Posterior vena cava (tissue), 2 donors: ENCODE measurements at regions not wholly inside any gene's neighbourhood (a gene's known extent, or its start where the extent isn't known, plus 50 kb on each side); places are given as distances from the start of the nearest gene placed in this dataset.
"Not testable (repeated sequence)": the region's sequence is repeated elsewhere in the genome, so short reads cannot be mapped to it uniquely, and the experiment has no call there.

ENCODE experiments used
- DNase-seq: peaks from one replicate; pipeline ENCODE4 v3.0.0-alpha.2; 2020; ENCODE audit warnings: low spot score
- intact Hi-C, 2 donors: fragments of 100-400 bp; cut with DNase I; formaldehyde crosslinking; loops; one replicate each; pipeline versions ENCODE4 v1.14.1 to v1.14.2; 2022 to 2023
- donor health status: DM: yes; HTN: yes; CAD: no.
- donor health status: DM: yes; HTN: yes; CAD: no.

DNA sequence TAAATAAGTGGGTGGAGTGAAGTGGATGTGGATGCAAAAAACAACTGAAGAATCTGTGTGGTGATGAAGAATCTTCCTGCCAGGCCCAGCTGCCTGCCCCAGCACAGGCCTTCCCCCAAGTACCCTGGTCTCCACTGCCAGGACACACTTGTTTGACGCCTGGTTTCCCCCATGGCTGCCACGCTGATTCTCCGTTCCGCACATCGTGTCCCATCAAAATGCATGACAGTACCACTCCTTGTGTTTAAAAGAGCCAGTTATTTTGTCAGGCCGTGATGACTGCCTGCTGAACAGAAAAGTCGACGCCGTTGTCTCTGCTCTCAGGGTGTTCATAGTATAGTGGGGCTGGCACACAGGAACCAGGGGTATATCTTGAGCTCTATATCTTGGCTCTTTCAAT is 50.3 kb upstream of the KYNU start:
- intact Hi-C loops: no loop called here
- peak; percentile 65 for DNase-seq

DNA sequence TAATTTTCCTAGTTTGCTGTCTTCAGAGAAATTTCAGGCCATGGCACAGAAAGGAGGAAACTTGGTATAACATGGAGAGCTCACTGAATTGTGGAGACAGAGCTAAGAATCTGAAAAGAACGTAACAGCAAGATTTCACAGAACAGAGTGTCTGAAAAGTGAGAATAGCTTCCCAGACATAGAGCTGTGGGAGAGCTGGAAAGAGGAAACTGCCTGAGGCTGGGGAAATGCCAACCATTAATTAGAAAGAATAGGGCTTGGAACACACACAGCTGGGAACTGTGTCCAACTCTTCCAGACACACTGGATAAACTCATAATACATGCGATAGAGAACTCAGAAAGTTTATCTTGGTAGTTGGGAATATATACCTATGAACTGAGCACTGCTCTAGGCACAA is 51.6 kb upstream of the KYNU start:
- intact Hi-C loops: no loop called here
- DNase-seq: no peak

DNA sequence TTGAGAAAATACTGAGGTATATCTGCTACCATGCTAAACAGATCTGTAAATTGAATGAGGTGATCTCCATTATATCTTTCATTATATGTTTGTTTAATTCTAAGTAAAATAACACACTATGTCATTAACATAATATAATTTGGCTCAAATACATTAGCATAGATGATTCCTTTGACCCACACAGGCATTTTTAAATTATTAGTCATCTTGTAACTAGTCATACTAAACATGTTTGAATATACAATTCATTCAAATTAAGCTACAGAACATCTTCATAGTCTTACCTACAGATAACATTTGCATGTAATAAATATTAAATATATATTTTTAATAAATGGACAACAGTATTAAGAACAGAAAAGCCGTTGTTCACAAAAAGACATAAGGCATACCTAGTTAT is 52.7 kb upstream of the KYNU start:
- DNase-seq: no peak
- intact Hi-C loops: no loop called here

DNA sequence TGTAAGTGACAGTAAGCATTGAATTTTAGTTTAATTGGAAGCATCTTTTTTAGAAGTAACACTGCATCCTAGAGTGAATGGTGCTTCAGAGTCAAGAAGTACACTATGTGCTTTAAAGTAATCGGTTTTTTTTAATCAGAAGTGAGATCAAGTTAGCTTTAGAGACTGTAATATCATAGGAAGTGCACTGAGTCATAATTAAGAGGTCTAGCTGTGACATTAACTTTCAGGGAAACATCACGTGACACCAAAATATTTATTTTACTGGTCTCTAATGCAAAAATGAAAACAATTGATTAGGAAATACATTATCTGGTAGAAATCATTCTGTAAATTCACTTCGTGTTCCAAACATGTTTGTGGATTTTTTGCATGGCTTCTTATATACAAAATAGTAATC is 55.3 kb upstream of the KYNU start:
- DNase-seq: no peak
- intact Hi-C loops: no loop called here

DNA sequence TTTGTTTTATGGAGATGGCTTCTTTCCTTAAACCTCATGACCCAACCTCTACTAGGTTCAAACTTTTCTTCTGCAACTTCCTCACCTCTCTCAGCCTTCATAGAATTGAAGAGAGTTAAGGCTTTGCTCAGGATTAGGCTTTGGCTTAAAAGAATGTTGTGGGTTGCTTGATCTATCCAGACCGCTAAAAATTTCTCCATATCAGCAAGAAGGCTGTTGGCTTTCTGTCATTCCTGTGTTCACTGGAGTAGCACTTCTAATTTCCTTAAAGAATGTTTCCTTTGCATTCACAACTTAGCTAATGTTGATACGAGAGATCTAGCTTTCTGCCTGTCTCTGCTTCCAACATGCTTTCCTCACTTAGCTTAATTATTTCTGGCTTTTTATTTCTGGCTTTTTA is 58.1 kb upstream of the KYNU start:
- no peak for DNase-seq
- intact Hi-C loops: no loop called here

DNA sequence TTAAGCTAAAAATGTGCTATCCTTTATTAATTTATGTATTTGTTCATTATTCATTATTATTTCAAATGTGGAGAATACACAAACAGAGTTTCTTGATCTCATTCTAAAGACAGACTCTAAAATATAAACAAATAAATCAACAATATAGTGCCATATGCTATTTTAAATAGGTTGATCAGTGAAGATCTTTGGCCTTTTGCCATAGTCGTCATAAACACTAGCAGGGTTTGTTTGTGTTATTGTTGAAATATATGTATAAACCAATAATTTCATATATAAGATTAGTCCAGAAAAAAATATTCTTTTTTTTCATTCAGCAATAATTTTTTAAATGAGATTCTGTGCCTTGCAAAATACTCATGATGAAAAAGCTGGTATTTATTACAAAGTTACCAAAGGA is 62.1 kb upstream of the KYNU start:
- DNase-seq: no peak
- intact Hi-C loops: loop anchor here in 1 of 2 donors (2.0 kb wide), 1 partner anchor 63 kb away; no protein-coding TSS in a partner anchor

DNA sequence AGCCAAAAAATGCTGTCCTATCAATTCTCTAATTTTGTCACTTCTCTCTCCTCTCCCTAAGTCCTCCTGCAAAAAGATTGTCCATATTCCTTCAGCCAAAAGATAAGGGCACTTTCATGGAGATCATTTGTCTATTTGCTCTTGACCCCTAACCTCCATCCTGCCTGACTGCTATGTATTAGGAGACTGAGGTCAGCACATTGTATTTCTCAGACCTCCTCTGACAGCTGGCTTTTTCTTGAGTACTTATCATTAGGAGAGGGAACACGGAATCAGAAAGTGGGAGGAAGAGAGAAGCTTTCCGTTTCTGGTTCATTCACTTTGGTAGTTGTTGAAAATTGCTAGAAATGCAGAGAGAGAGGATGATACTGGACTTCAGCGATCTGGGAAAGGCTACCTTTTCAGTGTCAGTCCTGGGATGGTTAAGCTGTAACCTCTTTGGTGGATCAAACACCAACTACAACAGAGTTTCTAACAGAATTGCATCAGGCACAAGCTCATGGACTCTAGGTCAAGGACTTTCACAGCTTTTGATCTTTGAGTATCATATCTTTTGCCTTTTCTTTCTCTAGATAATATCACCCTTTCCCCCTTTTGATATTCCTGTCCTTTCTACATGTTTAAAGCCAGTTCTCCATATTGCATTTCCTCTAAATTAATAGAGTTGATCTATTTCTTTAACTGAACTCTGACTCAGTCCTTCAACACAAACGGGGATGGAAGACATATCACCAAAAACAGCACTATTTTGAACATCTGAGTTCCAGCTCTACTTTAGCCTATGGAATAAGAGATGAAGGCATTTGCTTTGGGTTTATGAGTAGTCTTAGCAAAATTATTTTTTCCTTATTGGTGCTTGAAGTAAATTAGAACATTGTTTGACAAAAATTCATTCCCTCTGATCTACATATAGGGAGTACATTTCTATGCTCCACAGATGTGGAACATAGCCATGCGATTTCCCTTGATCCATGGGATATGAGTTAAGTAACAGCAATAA is 63.3 kb upstream of the KYNU start:
- intact Hi-C loops: loop anchor here in 1 of 2 donors (2.0 kb wide), 1 partner anchor 61 kb away; no protein-coding TSS in a partner anchor
- no peak for DNase-seq

DNA sequence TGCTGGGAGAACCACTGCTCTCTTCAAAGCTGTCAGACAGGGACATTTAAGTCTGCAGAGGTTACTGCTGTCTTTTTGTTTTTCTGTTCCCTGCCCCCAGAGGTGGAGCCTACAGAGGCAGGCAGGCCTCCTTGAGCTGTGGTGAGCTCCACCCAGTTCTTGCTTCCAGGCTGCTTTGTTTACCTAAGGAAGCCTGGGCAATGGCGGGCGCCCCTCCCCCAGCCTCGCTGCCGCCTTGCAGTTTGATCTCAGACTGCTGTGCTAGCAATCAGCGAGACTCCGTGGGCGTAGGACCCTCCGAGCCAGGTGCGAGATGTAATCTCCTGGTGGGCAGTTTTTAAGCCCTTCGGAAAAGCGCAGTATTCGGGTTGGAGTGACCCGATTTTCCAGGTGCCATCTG is 65.8 kb upstream of the KYNU start:
- DNase-seq: not testable (repeated sequence)

DNA sequence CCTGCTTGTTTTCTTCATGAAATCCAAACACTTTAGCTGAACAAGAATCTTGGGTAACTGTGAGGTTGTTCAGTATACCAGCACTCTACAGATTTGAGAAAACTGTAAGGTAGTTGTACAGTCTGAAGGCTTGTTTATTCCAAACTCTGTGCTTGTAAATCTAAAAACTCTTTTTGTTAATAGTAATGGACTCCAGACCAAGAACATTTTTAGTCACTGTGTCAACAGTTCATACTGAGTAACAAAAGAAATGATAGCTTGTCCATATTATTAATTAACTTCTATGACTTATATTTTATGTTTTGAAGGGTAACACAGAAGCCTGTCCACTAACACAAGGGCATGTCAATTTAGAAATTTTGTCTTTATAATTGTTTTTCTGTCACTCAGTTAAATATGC is 72.2 kb upstream of the KYNU start:
- no peak for DNase-seq
- intact Hi-C loops: no loop called here

More for the DNA sequence above, 65.8 kb upstream of the KYNU start:
- intact Hi-C loops: not testable (repeated sequence)

DNA sequence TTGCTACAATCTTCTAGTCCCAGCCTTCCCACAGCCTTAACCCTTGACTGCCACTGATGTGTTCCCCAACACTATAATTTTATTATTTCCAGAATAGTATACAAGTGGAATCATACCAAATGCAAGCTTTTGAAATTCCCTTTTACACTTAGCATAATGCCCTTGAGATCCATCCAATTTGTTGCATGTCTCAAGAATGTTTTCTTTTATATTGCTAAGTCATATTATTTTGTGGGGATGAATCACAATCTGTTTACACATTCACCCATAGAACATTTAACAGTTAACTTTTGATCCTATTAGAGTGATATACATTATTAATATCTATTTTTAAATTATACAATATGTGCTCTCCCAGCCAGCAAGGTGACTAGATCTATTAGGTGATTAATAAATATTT is 74.3 kb upstream of the KYNU start:
- no peak for DNase-seq
- intact Hi-C loops: no loop called here

DNA sequence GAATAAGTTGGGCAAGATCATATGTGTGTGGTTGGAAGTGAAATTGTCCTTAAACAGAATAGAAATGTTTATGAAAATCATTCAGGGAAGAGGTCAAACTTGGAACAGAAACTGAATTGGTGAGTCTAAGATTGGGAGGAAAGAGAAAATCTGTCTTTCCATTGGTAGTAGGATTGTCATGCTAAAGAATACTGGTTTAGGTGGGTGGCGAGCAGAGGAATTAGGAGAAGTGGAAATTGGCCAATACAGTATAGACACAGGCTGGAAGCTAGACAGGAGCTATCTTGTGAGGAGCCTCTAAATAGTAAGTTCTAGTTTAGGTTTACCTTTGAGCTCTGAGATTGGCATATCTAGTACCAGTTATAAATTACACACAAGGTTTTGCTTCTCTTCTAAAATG is 80.9 kb upstream of the KYNU start:
- intact Hi-C loops: no loop called here
- no peak for DNase-seq

DNA sequence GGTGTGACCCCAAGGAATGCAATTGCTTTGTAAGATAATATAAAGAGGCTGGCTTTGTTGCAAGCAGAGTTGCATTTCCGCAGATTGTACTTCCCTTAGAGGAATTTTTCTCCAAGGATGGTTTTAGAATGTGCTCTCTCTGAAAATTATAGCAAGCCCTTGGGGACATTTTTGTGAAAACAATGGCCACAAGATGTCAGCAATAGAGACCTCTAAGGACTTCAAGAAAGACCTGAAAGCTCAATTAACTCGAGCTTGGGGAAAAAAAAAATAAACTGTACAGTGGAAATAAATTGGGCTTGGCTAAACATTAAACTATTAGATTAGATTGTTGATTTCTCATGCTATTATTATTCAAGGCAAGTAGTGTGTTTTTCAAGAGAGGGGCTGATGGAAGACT is 81.3 kb upstream of the KYNU start:
- DNase-seq: no peak
- intact Hi-C loops: no loop called here

DNA sequence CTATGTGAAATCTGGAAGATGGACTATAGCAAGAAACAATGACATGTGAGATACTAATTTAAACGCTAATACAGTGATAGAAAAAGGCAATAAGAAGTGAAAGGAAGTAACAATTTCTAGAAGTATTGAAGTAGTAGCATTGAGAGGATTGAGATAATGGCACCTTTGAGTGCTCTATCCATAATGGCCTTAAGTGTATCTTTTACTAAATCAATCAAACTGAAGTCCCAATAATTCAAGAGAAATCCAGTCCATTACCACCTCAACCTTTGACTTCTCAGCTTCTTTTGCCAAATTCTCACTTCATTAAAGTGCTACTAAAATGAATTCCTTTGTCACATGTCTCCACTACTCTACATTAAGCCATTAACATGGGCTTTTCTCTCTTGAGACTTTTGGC is 82.6 kb upstream of the KYNU start:
- intact Hi-C loops: no loop called here
- no peak for DNase-seq

DNA sequence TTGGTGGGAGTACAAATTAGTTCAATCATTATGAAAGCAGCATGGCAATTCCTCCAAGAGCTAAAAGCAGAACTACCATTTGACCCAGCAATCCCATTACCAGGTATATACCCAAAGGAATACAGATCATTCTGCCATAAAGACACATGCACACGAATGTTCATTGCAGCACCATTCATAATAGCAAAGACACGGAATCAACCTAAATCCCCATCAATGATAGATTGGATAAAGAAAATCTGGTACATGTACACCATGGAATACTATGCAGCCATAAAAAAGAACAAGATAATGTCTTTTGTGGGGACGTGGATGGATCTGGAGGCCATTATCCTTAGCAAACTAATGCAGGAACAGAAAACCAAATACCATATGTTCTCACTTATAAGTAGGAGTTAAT is 85.1 kb upstream of the KYNU start:
- DNase-seq, intact Hi-C loops: not testable (repeated sequence)

DNA sequence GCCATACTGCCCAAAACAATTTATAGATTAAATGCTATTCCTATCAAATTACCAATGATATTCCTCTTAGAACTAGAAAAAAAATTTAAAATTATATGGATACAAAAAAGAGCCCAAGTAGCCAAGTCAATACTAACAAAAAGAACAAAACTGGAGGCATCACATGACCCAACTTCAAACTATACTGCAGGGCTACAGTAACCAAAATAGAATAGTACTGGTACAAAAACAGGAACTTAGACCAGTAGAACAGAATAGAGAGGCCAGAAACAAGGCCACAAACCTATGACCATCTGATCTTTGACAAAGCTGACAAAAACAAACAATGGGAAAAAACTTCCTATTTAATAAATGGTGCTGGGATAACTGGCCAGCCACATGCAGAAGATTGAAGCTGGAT is 86.1 kb upstream of the KYNU start:
- DNase-seq: no peak
- intact Hi-C loops: no loop called here

DNA sequence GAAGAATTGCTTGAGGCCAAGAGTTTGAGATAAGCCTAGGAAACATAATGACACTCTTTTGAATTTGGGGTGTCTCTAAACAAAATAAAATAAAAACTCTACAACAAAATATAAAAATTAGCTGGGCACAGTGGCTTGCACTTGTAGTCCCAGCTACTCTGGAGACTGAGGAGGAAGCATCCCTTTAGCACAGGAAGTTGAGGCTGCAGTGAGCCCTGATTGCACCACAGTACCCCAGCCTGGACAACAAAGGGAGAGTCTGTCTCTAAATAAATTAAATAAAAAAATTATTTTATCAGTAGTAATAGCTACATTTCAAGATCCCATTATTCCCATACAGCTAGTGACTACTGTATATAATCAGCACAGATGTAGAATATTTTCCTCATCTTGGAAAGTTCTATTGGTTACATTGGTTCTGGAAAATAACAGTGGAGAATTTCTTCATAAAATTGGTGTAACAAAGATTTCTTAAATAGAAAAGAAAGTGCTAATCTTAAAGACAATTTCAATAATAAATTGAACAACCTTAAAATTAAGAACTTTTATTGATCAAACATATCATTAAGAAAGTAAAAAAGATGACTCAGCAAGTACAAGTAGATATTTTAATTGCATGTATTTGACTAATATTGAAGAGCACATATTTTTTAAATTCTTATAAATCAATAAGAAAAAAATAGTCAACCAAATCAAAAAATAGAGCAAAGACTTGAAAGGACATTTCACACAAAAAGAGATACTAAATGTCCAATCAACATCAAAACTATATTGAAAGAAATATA is 90.4 kb upstream of the KYNU start:
- intact Hi-C loops: no loop called here
- DNase-seq: no peak

DNA sequence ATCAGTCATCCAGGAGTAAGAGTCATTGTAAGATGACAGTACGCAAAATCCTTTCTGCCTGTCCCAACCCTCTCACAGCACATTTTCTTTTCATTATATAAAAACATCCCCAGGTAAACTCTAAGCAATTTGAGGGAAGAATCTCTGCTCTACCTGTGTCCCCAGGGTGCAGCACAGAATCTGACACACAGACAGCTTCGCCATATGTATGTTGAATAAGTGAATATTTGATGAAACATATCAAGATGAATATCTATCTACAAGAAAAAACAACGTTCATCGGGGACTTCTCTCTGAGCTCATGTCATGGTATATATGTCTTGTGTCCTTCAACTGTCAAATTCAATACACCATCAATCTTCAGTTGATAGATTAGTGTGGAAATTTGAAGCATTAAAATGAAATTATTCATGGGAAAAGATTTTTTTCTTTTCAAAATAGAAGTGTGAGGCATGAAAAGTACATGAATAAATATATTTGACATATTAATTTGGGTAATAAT is 94.5 kb upstream of the KYNU start:
- intact Hi-C loops: no loop called here
- DNase-seq: no peak

DNA sequence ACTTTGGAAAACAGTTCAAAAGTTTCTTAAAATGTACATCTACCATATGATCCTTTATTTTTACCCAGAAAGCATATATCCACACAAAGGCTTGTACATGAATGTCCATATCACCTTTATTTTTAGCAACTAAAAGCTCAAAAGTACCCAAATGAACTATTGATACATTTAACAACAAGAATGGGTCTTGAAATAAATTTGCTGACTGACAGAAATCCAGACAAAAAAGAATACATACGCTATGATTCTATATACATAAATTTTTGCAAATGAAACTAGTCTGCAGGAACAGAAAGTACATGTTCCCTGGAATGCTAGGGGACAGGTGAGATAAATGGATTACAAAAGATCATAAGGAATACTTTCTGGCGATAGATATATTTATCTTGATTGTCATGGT is 96.3 kb upstream of the KYNU start:
- no peak for DNase-seq
- intact Hi-C loops: no loop called here

DNA sequence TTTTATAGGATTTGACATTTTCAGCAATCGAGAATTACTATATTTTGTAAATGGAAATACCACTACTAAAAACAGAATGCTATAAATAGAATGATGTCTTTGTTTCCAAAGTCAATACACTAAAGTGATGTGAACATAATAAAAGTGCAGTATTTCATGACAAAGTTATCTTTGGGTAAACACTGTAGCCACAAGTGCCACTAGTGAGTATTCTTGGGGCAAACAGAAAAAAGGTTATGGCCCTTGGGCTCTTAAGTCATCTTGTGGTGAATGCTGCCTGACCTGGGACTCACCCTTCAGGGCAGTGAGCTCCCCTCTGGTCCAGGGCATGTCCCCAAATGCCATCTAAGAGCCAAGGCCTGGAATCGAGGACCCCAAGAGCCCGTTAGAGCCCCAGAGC is 99.2 kb upstream of the KYNU start:
- intact Hi-C loops: no loop called here
- no peak for DNase-seq

DNA sequence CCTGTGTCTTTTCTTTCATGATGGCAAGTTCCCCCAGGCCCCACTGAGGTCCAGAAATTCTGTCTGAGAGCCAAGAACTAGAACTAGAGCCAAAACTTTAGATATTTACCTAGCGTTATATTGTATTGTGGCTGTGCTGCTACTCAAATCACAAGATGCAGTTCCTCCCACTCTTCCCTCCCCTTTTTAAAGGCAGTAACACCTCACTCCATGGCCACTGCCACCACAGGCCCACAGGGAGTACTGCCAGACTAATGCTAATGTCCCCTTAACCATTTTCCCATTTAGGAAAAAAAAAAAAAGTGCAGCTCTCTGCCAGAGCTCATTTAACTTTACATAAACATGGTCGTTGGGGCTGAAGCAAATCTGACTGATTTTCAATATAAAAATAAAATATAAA is 99.7 kb upstream of the KYNU start:
- intact Hi-C loops: no loop called here

More for the DNA sequence above, 99.7 kb upstream of the KYNU start:
- no peak for DNase-seq
